Mammary epithelial cell (primary cell): ENCODE measurements at regions not wholly inside any gene's neighbourhood (a gene's known extent, or its start where the extent isn't known, plus 50 kb on each side); places are given as distances from the start of the nearest gene placed in this dataset.

Source experiments
- CTCF ChIP-seq, 2 donors: IDR thresholded peaks in 1 of 2; conservative IDR thresholded peaks in 1 of 2; 2 replicates each; pipeline ENCODE4 v1.5.1; 2011 to 2012; ENCODE audit warnings: inconsistent platforms in 2 of 2, low read length in 2 of 2, mild to moderate bottlenecking in 2 of 2, control low read depth in 1 of 2, low read depth in 1 of 2; ENCODE audit not compliant: insufficient read depth in 1 of 2; ENCODE audit errors: extremely low read depth in 1 of 2
- EZH2 ChIP-seq: IDR thresholded peaks from 2 replicates; pipeline ENCODE4 v1.6.1; 2012; ENCODE audit warnings: low read length, inconsistent platforms, borderline replicate concordance

- TF ChIP-seq CTCF (conservative IDR thresholded peaks at IDR 0.05 in 1 of 2, IDR thresholded peaks at IDR 0.05 in 1 of 2; ENCODE audit: extremely low read depth in 1 of 2, insufficient read depth in 1 of 2, low read depth in 1 of 2, low read length in 2 of 2) (no peak), EZH2 (no peak)
Observed at GRCh38 chr2:76320716-76321115, 610.0 kb upstream of the GCFC2 start.
